Ovary (tissue), 3 donors: ENCODE measurements at regions not wholly inside any gene's neighbourhood (a gene's known extent, or its start where the extent isn't known, plus 50 kb on each side); places are given as distances from the start of the nearest gene placed in this dataset.

Experiments
- CTCF ChIP-seq, 3 donors: fragments of 450-650 bp in 2 of 3; fragments of 200-600 bp in 1 of 3; IDR thresholded peaks; one replicate each; pipeline versions ENCODE4 v1.5.1 to v1.8.0; 2016 to 2022; ENCODE audit warnings: antibody characterized with exemption in 3 of 3, mild to moderate bottlenecking in 1 of 3
- POLR2A ChIP-seq: fragments of 450-650 bp; IDR thresholded peaks from one replicate; pipeline ENCODE4 v1.6.1; 2017; ENCODE audit warnings: antibody characterized with exemption, mild to moderate bottlenecking, moderate library complexity
- donor health status: DM: no; HTN: no; CAD: no.

GRCh38 chr12:54721312-54721711, 73.1 kb upstream of the DCD start:
- TF ChIP-seq CTCF (IDR thresholded peaks at IDR 0.05) = no peak
- TF ChIP-seq POLR2A = no peak
